ENCODE measurements at regions not wholly inside any gene's neighbourhood (a gene's known extent, or its start where the extent isn't known, plus 50 kb on each side); places are given as distances from the start of the nearest gene placed in this dataset.

DNA sequence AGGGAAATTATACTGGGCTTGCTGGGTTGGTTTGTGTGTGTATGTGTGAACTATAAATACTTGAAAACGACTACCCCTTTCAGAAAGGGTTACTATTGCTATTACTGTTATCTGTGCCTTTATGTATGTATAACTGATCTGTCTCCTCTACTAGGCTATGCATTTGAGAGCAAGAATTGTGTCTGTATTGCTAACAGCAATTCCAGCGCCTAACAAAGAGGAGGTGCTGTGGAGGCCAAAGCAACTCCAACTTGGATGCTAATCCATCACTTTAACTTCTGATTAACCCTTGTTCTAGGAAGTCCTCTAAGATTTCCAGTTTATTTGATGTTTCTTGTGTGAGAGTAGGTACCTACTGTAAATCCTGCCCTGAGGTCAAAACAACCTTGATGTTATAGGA, 313.9 kb downstream of the PCNX1 start (continued):
- TF ChIP-seq UBTF (IDR thresholded peaks at IDR 0.05; ENCODE audit: borderline replicate concordance in 1 of 2, low read depth in 2 of 2, low read length in 2 of 2) = no peak
- no peak for TF ChIP-seq IRF2 (CRISPR knock-in tag; IDR thresholded peaks at IDR 0.05)
- TF ChIP-seq TFAM (CRISPR knock-in tag; conservative IDR thresholded peaks at IDR 0.05) = no peak
- TF ChIP-seq WHSC1 (IDR thresholded peaks at IDR 0.05; ENCODE audit: low read length) = no peak
- TF ChIP-seq CBX8 (IDR thresholded peaks at IDR 0.05; ENCODE audit: borderline replicate concordance, extremely low read depth, low read depth, low read length, poor library complexity, severe bottlenecking) = no peak
- TF ChIP-seq, protein P1, sequence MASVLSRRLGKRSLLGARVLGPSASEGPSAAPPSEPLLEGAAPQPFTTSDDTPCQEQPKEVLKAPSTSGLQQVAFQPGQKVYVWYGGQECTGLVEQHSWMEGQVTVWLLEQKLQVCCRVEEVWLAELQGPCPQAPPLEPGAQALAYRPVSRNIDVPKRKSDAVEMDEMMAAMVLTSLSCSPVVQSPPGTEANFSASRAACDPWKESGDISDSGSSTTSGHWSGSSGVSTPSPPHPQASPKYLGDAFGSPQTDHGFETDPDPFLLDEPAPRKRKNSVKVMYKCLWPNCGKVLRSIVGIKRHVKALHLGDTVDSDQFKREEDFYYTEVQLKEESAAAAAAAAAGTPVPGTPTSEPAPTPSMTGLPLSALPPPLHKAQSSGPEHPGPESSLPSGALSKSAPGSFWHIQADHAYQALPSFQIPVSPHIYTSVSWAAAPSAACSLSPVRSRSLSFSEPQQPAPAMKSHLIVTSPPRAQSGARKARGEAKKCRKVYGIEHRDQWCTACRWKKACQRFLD (CRISPR knock-in tag; IDR thresholded peaks at IDR 0.05) = no peak

DNA sequence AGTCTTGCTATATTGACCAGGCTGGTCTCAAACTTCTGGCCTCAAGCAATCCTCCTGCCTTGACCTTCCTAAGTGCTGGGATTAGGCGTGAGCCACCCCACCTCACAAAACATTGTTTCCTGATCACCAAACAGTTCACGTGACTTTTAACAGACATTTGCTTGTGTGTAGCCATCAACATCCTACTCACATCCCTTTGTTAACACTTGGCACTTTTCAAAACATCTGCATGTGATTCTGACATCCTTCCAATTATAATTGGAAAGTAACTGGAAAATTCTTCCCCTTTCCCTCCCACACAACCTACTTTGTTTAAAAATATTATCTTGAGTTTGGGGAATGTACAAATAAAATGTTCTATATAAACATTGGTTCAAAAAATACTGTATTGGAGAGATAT, 317.9 kb downstream of the PCNX1 start:
- intact Hi-C loops (cut with micrococcal nuclease) = no loop called here
- Histone ChIP-seq H3K27me3 (ENCODE audit: control insufficient read depth in 2 of 2, insufficient read depth in 2 of 2, low read length in 2 of 2) (no peaks in the 10 kb centered on the region; a peak in 1 of 5 replicates), H2AFZ (ENCODE audit: low read depth, low read length) (no peak overlapping the region), H3K9ac (ENCODE audit: insufficient read depth in 1 of 2, low read depth in 2 of 2, low read length in 2 of 2) (no peak overlapping the region), H3K27ac (ENCODE audit: extremely low read depth, low read depth, low read length) (no peak overlapping the region), H3K4me2 (ENCODE audit: insufficient read depth, low read length) (no peak overlapping the region), H3K36me3 (ENCODE audit: control insufficient read depth, insufficient read depth, low read length) (no peaks in the 10 kb centered on the region), H3K79me2 (ENCODE audit: control insufficient read depth, insufficient read depth, low read length) (no peaks in the 10 kb centered on the region), H4K20me1 (replicated peaks; ENCODE audit: control insufficient read depth, insufficient read depth, low read length) (no peaks in the 10 kb centered on the region), H3K9me3 (replicated peaks; ENCODE audit: control insufficient read depth, insufficient read depth, low read depth, low read length) (no peaks in the 10 kb centered on the region), H3K4me1 (replicated peaks in 1 of 2; ENCODE audit: control insufficient read depth in 2 of 2, insufficient read depth in 2 of 2, low read length in 2 of 2) (no peaks in the 10 kb centered on the region), H3K9me1 (ENCODE audit: control insufficient read depth, insufficient read depth, low read length) (no peaks in the 10 kb centered on the region), H3K4me3 (no peak overlapping the region)
- in situ Hi-C loops (cut with MboI) = no loop called here
- FAIRE-seq = no peak
- POLR2A ChIA-PET = no interaction called here
- BruUV-seq (replicated peaks) = no TSS peak
- no peak for ATAC-seq
- no peak for DNase-seq (ENCODE audit: extremely low read depth in 1 of 4, low spot score in 3 of 4)
- TF ChIP-seq HMG20B (CRISPR knock-in tag; IDR thresholded peaks at IDR 0.05) (no peak), ZFX (CRISPR knock-in tag; IDR thresholded peaks at IDR 0.05) (no peak), HOXB6 (CRISPR knock-in tag; IDR thresholded peaks at IDR 0.05; ENCODE audit: borderline replicate concordance) (no peak), SMAD3 (CRISPR knock-in tag; conservative IDR thresholded peaks at IDR 0.05) (no peak), NFIX (CRISPR knock-in tag; IDR thresholded peaks at IDR 0.05; ENCODE audit: low read depth) (no peak), KLF10 (CRISPR knock-in tag; IDR thresholded peaks at IDR 0.05) (no peak), ZNF354B (CRISPR knock-in tag; IDR thresholded peaks at IDR 0.05) (no peak), SIN3A (IDR thresholded peaks at IDR 0.05; ENCODE audit: borderline replicate concordance in 2 of 2, control insufficient read depth in 1 of 2, low read depth in 2 of 2, low read length in 2 of 2) (no peak)
- TF ChIP-seq, protein P2, sequence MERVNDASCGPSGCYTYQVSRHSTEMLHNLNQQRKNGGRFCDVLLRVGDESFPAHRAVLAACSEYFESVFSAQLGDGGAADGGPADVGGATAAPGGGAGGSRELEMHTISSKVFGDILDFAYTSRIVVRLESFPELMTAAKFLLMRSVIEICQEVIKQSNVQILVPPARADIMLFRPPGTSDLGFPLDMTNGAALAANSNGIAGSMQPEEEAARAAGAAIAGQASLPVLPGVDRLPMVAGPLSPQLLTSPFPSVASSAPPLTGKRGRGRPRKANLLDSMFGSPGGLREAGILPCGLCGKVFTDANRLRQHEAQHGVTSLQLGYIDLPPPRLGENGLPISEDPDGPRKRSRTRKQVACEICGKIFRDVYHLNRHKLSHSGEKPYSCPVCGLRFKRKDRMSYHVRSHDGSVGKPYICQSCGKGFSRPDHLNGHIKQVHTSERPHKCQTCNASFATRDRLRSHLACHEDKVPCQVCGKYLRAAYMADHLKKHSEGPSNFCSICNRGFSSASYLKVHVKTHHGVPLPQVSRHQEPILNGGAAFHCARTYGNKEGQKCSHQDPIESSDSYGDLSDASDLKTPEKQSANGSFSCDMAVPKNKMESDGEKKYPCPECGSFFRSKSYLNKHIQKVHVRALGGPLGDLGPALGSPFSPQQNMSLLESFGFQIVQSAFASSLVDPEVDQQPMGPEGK (CRISPR knock-in tag; IDR thresholded peaks at IDR 0.05; ENCODE audit: borderline replicate concordance) = no peak
- 25% methylated on average over 2 of the region's 2 CpGs for WGBS (ENCODE audit: insufficient coverage, low coverage, missing lambda C conversion rate)
- CTCF ChIA-PET (ENCODE audit: low intra/inter-chr PET ratio) = no interaction called here

Measured in K562 (cell line).